CD4-positive, alpha-beta memory T cell (primary cell): ENCODE measurements at regions not wholly inside any gene's neighbourhood (a gene's known extent, or its start where the extent isn't known, plus 50 kb on each side); places are given as distances from the start of the nearest gene placed in this dataset.

ENCODE experiments used
- CTCF ChIA-PET: fragments of 350-600 bp; sonication (Branson Sonifier 250); formaldehyde crosslinking; loops from one replicate; lab custom pipeline; 2021; ENCODE audit warnings: inconsistent platforms; ENCODE audit not compliant: partially characterized antibody; lab: Charles Lee
- POLR2A ChIA-PET: fragments of 350-600 bp; sonication (Branson Sonifier 250); formaldehyde crosslinking; loops from one replicate; lab custom pipeline; 2021; ENCODE audit not compliant: partially characterized antibody; lab: Charles Lee
- DNase-seq, 5 donors: peaks; one replicate each; pipeline versions ENCODE4 v3.0.0 to v3.0.0-alpha.2; 2020 to 2022; ENCODE audit warnings: mixed read lengths in 1 of 5
- H3K27ac ChIP-seq: one replicate; pipeline ENCODE4 v1.7.0; 2013; ENCODE audit warnings: low read depth, low read length
- H3K27me3 ChIP-seq: 2 replicates; pipeline ENCODE4 v1.7.0; 2013; ENCODE audit warnings: mild to moderate bottlenecking, low read length, moderate library complexity; ENCODE audit not compliant: insufficient read depth
- H3K36me3 ChIP-seq: 2 replicates; pipeline ENCODE4 v1.7.0; 2013; ENCODE audit warnings: mild to moderate bottlenecking, low read length, moderate library complexity; ENCODE audit not compliant: insufficient read depth
- H3K4me1 ChIP-seq: 2 replicates; pipeline ENCODE4 v1.7.0; 2013; ENCODE audit warnings: mild to moderate bottlenecking, low read length, moderate library complexity; ENCODE audit not compliant: insufficient read depth
- H3K4me3 ChIP-seq, 2 donors: one replicate each; pipeline ENCODE4 v1.7.0; 2013; ENCODE audit warnings: low read length in 2 of 2, mild to moderate bottlenecking in 1 of 2
- H3K9me3 ChIP-seq, 2 donors: one replicate each; pipeline ENCODE4 v1.7.0; 2013; ENCODE audit warnings: low read length in 2 of 2, control low read depth in 1 of 2; ENCODE audit not compliant: control insufficient read depth in 1 of 2
- H3K27ac Mint-ChIP-seq, 7 donors: one replicate each; pipeline ENCODE4 v1.8.0; 2020 to 2021; ENCODE audit warnings: mixed read lengths in 7 of 7, mild to moderate bottlenecking in 6 of 7, inconsistent platforms in 3 of 7, moderate library complexity in 3 of 7
- H3K27me3 Mint-ChIP-seq, 2 donors: one replicate each; pipeline ENCODE4 v1.8.0; 2020 to 2021; ENCODE audit warnings: mixed read lengths in 2 of 2
- H3K36me3 Mint-ChIP-seq, 2 donors: one replicate each; pipeline ENCODE4 v1.8.0; 2020 to 2021; ENCODE audit warnings: mixed read lengths in 2 of 2, inconsistent platforms in 1 of 2, mild to moderate bottlenecking in 1 of 2
- H3K4me1 Mint-ChIP-seq, 4 donors: one replicate each; pipeline ENCODE4 v1.8.0; 2020 to 2021; ENCODE audit warnings: mixed read lengths in 4 of 4, mild to moderate bottlenecking in 1 of 4
- H3K4me3 Mint-ChIP-seq, 8 donors: one replicate each; pipeline ENCODE4 v1.8.0; 2020 to 2021; ENCODE audit warnings: mixed read lengths in 8 of 8, mild to moderate bottlenecking in 7 of 8, moderate library complexity in 6 of 8, inconsistent platforms in 3 of 8
- H3K9me3 Mint-ChIP-seq, 8 donors: one replicate each; pipeline ENCODE4 v1.8.0; 2020 to 2021; ENCODE audit warnings: mixed read lengths in 8 of 8, mild to moderate bottlenecking in 5 of 8, inconsistent platforms in 3 of 8, moderate library complexity in 1 of 8
- intact Hi-C: fragments of 100-400 bp; cut with micrococcal nuclease; formaldehyde crosslinking; loops from one replicate; pipeline ENCODE4 v1.15.1; 2023

DNA sequence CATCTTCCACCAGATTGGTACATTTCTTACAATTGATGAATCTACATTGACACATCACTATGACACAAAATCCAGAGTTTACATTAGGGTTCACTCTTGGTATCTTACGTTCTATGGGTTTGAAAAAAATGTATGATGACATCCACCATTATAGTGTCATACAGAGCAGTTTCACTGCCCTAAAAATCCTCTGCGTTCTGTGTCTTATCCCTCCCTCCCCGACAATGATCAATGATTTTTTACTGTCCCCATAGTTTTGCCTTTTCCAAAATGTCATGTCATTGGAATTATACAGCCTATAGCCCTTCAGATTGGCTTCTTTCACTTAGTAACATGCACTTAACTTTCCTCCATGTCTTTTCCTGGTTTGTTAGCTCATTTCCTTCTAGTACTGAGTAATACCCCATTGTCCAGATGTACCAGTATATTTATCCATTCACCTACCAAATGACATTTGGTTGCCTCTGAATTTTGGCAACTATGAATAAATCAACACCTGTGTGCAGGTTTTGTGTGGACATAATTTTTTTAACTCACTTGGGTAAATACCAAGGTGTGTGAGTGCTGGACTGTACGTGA is 80.9 kb upstream of the CDC42BPA start:
- Mint-ChIP-seq H3K27me3 (peaks cover 17% of the 10 kb centered on the region in 2 donors), H3K27ac (no peak overlapping the region), H3K36me3 (no peaks in the 10 kb centered on the region), H3K4me1 (peaks cover 0 to 2% (median under 1%) of the 10 kb centered on the region in 4 donors), H3K9me3 (peaks cover 0 to 3% (median under 1%) of the 10 kb centered on the region in 8 donors), H3K4me3 (no peak overlapping the region)
- CTCF ChIA-PET: no interaction called here
- H3K27ac ChIP-seq: no peak overlapping the region
- intact Hi-C loops: no loop called here
- H3K4me3 ChIP-seq: no peak overlapping the region
- H3K36me3 ChIP-seq: no peaks in the 10 kb centered on the region
- H3K27me3 ChIP-seq: no peaks in the 10 kb centered on the region
- POLR2A ChIA-PET: no interaction called here
- DNase-seq: no peak
- no peaks in the 10 kb centered on the region for H3K4me1 ChIP-seq
- no peaks in the 10 kb centered on the region for H3K9me3 ChIP-seq

DNA sequence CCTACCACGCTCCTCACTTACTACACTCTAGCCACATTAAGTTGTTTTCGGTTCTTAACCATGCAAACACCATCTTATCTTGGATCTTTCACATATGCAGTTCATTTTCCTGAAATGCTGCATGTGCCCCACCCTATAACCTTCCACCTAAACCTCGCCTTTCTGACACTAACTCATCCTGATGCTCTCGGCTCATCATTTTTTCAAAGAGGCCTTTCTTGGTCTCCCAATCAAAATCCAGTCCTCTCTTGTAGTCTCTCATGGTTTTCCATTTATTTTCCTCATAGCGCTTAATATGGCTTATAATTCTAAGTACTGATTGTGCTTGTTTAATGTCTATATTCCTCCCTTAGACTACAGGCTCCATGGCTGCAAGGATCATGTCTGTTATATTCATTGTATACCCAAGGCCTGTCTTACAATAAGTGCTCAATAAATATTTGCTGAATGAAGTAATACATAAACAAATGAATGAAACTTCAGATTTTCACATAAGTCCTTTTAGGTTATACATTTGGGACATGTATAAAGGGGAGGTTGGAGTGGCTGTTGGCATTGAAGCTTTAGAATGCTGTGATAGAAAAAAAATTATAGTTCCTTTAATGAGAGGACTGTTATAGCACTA is 79.2 kb upstream of the CDC42BPA start:
- H3K36me3 ChIP-seq: no peaks in the 10 kb centered on the region
- no peaks in the 10 kb centered on the region for H3K36me3 Mint-ChIP-seq
- peaks cover 11% of the 10 kb centered on the region in 2 donors for H3K27me3 Mint-ChIP-seq
- H3K27ac Mint-ChIP-seq: no peak overlapping the region
- H3K9me3 ChIP-seq: no peaks in the 10 kb centered on the region
- H3K4me3 Mint-ChIP-seq: no peak overlapping the region
- H3K27me3 ChIP-seq: no peaks in the 10 kb centered on the region
- H3K4me1 ChIP-seq: no peaks in the 10 kb centered on the region
- no peak overlapping the region for H3K27ac ChIP-seq
- H3K9me3 Mint-ChIP-seq: peaks cover 0 to 3% (median under 1%) of the 10 kb centered on the region in 8 donors
- peaks cover 0 to 2% (median under 1%) of the 10 kb centered on the region in 4 donors for H3K4me1 Mint-ChIP-seq
- CTCF ChIA-PET: no interaction called here
- DNase-seq: no peak
- intact Hi-C loops: no loop called here
- no peak overlapping the region for H3K4me3 ChIP-seq
- POLR2A ChIA-PET: no interaction called here

DNA sequence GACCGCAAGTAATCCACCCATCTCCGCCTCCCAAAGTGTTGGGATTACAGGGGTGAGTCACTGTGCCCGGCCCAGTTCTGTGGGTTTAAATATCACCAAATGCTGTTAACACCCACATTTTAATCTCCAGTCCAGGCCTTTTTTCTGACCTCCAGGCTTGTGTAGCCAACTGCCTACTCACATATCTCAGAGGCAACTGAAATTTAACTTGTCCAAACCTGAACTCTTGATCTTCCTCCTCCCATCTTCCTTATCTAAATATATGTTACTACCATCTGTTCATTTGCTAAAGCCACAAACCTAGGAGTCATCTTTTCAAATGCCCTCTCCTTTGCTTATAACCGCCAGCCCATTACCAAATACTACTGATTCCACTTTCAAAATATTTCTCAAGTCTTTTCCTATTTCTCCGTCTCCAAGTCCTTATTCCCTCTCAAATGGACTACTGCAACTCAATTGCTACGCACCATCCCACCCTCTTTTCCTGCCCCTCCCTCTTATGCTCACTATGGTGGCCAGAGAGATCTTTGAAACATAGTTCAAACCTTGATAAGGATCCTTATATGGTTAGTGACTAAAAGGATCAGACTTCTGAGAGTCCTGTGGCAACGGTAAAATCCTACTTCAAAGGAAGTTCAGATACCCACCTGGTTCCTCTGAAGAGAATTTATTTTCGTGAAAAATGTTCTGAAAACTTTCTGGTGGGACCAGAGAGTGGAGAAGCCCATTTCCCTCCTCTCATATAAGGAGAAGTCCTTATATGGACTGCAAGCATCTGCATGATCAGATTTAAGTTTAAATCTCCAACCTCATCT is 78.5 kb upstream of the CDC42BPA start:
- Mint-ChIP-seq H3K4me1 (peaks cover 0 to 2% (median under 1%) of the 10 kb centered on the region in 4 donors), H3K27ac (no peak overlapping the region), H3K36me3 (no peaks in the 10 kb centered on the region), H3K9me3 (peaks cover 0 to 3% (median under 1%) of the 10 kb centered on the region in 8 donors), H3K4me3 (no peak overlapping the region), H3K27me3 (peaks cover 11 to 13% of the 10 kb centered on the region in 2 donors)
- POLR2A ChIA-PET: no interaction called here
- Histone ChIP-seq H3K36me3 (no peaks in the 10 kb centered on the region), H3K4me1 (no peaks in the 10 kb centered on the region), H3K4me3 (no peak overlapping the region), H3K27ac (no peak overlapping the region), H3K9me3 (no peaks in the 10 kb centered on the region), H3K27me3 (no peaks in the 10 kb centered on the region)
- intact Hi-C loops: no loop called here
- DNase-seq: no peak
- CTCF ChIA-PET: no interaction called here

DNA sequence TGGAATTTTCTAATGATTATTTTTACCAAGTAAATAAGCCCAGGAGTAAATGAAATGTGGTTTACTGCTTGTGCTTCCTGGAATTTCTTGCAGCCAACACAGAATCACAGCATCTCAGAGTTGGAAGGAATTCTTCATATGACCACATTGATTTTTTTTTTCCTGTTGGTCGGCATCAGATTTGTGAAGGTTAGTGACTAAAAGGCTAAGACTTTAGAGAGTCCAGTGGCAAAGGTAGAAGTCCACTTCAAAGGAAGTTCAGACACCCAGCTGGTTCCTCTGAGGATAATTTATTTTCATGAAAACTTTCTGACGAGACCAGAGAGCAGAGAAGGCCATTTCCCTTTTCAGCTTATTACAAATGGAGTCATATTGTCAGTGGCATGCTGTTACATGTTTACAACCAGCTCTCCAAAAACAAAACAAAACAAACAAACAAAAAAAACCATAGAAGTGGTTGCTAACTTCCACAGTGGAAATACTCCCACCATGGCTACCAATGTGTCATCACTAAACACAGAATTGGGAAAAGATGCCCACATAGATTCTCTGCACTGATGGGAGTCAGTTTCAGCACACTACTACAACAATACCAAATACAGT is 77.2 kb upstream of the CDC42BPA start:
- ChIA-PET POLR2A (no interaction called here), CTCF (no interaction called here)
- Mint-ChIP-seq H3K4me1 (peaks cover 0 to 2% (median under 1%) of the 10 kb centered on the region in 4 donors), H3K27ac (no peak overlapping the region), H3K4me3 (no peak overlapping the region), H3K9me3 (peaks cover 0 to 1% (median 0%) of the 10 kb centered on the region in 8 donors), H3K36me3 (no peaks in the 10 kb centered on the region), H3K27me3 (peaks cover 7 to 14% of the 10 kb centered on the region in 2 donors)
- no peaks in the 10 kb centered on the region for H3K36me3 ChIP-seq
- H3K27me3 ChIP-seq: no peaks in the 10 kb centered on the region
- H3K9me3 ChIP-seq: no peaks in the 10 kb centered on the region
- no peak overlapping the region for H3K4me3 ChIP-seq
- intact Hi-C loops: no loop called here
- H3K4me1 ChIP-seq: no peaks in the 10 kb centered on the region
- H3K27ac ChIP-seq: no peak overlapping the region
- no peak for DNase-seq

DNA sequence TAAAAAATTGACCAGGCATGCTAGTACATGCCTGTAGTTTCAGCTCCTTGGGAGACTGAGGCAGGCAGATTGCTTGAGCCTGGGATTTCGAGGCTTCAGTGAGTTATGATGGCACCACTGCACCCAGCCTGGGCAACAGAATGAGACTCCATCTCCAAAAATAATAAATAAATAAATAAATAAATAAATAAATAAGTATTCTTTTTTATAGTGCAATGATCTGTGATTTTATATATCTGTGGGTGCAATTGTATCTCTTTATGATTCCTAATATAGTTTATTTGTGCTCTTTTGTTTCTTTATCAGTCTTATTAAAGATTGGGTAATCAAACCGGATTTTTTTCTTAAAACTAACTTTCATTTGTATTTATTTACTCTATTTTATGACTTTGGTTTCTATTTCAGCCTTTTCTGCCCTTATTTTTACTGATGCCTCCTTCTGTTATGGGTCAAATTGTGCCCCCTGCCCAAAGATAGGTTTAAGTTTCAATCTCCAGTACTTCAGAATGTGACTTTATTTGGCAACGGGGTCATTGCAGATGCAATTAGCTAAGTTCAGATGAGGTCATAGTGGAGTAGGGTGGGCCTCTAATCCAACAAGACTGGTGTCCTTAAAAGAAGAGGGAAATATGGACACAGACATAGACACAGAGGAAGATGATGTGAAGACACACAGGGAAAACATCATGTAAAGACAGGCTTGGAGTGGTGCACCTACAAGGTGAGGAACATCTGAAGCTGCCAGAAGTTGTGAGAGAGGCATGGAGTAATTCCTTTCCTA is 74.9 kb upstream of the CDC42BPA start:
- intact Hi-C loops: no loop called here
- Histone ChIP-seq H3K27ac (no peak overlapping the region), H3K9me3 (no peaks in the 10 kb centered on the region), H3K4me3 (no peak overlapping the region), H3K27me3 (no peaks in the 10 kb centered on the region), H3K36me3 (no peaks in the 10 kb centered on the region), H3K4me1 (no peaks in the 10 kb centered on the region)
- Mint-ChIP-seq H3K27ac (no peak overlapping the region), H3K9me3 (peaks cover 0 to 1% (median 0%) of the 10 kb centered on the region in 8 donors), H3K4me3 (no peak overlapping the region), H3K4me1 (peaks cover 0 to 2% (median under 1%) of the 10 kb centered on the region in 4 donors), H3K36me3 (no peaks in the 10 kb centered on the region), H3K27me3 (peaks cover 4 to 14% of the 10 kb centered on the region in 2 donors)
- ChIA-PET CTCF (no interaction called here), POLR2A (no interaction called here)
- DNase-seq: no peak

DNA sequence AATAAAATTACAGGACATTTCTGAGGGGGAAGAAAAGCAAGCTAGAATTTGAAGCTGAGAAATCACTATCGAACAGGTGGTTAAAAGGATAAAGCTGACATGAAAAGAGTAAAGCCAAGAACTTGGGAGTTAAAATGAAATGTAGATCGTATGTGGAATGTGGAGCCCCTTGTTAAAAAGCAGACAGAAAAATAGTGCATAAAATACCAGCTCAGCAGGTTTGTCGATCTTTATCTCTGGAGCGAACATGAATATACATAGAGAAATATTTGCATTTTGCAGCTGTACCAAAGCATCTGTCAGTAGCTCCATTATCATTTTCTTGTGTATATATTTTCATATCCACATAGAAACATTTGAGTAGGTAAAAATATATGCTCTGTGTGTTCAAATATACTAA is 73.6 kb upstream of the CDC42BPA start:
- Mint-ChIP-seq H3K9me3 (peaks cover 0 to 1% (median 0%) of the 10 kb centered on the region in 8 donors), H3K27me3 (peaks cover 4 to 14% of the 10 kb centered on the region in 2 donors), H3K36me3 (no peaks in the 10 kb centered on the region), H3K4me1 (peaks cover 0 to 2% (median 0%) of the 10 kb centered on the region in 4 donors), H3K4me3 (no peak overlapping the region), H3K27ac (no peak overlapping the region)
- H3K27ac ChIP-seq: no peak overlapping the region
- H3K9me3 ChIP-seq: no peaks in the 10 kb centered on the region
- intact Hi-C loops: no loop called here
- ChIA-PET CTCF (no interaction called here), POLR2A (no interaction called here)
- no peak for DNase-seq
- H3K4me3 ChIP-seq: no peak overlapping the region
- H3K4me1 ChIP-seq: no peaks in the 10 kb centered on the region
- H3K27me3 ChIP-seq: no peaks in the 10 kb centered on the region
- no peaks in the 10 kb centered on the region for H3K36me3 ChIP-seq
